ENCODE measurements at regions not wholly inside any gene's neighbourhood (a gene's known extent, or its start where the extent isn't known, plus 50 kb on each side); places are given as distances from the start of the nearest gene placed in this dataset.
"Not testable (repeated sequence)": the region's sequence is repeated elsewhere in the genome, so short reads cannot be mapped to it uniquely, and the experiment has no call there.

DNA sequence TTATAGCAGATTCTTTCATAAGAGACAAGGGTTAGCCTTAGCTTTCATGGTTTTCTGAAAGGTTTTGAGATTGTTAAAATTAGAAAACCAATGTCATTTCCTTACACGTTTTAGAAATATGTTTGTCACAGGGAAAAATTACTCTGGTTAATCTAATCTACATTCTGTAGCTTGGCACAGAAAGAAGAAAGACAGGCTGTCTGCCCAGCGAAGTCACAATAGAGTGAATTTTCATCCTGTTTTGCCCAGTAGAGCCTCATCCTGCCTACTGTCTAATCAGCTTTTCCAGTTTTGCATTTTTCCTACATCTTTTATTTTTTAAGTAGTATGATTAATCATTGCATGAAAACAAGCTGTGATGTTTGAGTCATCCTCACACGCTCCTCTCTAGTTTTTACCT is 688.8 kb downstream of the MTRR start:
- Mint-ChIP-seq H3K36me3 (ENCODE audit: insufficient read depth) (no peaks in the 10 kb centered on the region), H3K4me3 (no peak overlapping the region), H3K4me1 (no peaks in the 10 kb centered on the region), H3K27me3 (no peaks in the 10 kb centered on the region), H3K27ac (ENCODE audit: low read depth) (no peak overlapping the region), H3K9me3 (peaks cover 26% of the 10 kb centered on the region)
- ATAC-seq (replicated peaks; ENCODE audit: extremely low read depth, poor library complexity, severe bottlenecking): no peak
- DNase-seq (ENCODE audit: low spot score in 2 of 2): no peak

DNA sequence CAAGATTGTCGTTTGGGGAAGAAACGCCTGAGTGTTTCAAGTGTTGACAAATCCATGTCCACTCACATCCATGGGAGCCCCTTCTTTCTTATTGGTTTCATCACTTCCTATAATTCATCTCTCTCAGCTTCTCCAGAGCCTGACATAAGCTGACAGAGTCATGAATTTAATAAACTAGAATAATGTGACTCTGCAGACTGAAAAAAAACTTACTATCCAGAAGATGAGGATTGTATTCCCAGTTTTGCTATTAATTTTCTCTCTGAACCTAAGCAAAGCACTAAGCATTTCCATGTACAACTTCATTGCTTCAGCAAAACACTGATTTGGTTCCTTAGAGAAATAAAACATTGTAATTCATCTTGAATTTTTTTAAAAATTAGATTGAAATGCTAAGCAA is 691.8 kb downstream of the MTRR start:
- DNase-seq (ENCODE audit: low spot score in 2 of 2) (no peak), ATAC-seq (replicated peaks; ENCODE audit: extremely low read depth, poor library complexity, severe bottlenecking) (no peak)
- Mint-ChIP-seq H3K27ac (ENCODE audit: low read depth) (no peak overlapping the region), H3K4me1 (no peaks in the 10 kb centered on the region), H3K27me3 (no peaks in the 10 kb centered on the region), H3K9me3 (peaks cover 17% of the 10 kb centered on the region), H3K36me3 (ENCODE audit: insufficient read depth) (no peaks in the 10 kb centered on the region), H3K4me3 (no peak overlapping the region)

DNA sequence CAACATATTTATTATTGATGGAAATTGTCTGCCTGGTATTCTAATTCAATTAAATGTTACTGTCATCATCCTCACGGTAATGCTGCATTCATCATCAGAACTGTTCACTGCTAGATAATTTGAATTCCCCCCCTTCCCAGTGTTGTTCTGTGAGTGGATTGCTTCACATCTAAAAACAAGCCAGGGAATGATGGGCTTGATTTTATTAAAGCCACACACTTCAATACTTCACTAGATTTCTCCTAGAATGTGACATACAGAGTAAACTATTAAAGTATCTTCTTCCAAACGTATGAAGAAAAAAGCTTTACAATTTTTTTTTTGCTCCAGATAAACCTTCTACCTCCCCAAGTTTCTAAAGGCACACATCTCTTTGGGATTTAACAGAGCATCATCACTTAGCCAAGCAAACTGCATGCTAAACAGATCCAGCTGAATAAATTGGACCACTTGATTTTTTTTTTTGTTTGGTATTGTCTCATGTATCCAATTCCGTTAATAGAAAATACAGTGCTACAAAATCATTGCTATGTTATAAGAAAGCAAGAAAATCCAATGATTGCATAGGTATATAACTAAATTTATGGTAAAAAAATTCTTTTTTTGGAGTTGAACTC is 692.4 kb downstream of the MTRR start:
- Mint-ChIP-seq H3K36me3 (ENCODE audit: insufficient read depth) (no peaks in the 10 kb centered on the region), H3K4me3 (no peak overlapping the region), H3K9me3 (peaks cover 14% of the 10 kb centered on the region), H3K27ac (ENCODE audit: low read depth) (no peak overlapping the region), H3K4me1 (no peaks in the 10 kb centered on the region), H3K27me3 (no peaks in the 10 kb centered on the region)
- DNase-seq (ENCODE audit: low spot score in 2 of 2) (no peak), ATAC-seq (replicated peaks; ENCODE audit: extremely low read depth, poor library complexity, severe bottlenecking) (no peak)

DNA sequence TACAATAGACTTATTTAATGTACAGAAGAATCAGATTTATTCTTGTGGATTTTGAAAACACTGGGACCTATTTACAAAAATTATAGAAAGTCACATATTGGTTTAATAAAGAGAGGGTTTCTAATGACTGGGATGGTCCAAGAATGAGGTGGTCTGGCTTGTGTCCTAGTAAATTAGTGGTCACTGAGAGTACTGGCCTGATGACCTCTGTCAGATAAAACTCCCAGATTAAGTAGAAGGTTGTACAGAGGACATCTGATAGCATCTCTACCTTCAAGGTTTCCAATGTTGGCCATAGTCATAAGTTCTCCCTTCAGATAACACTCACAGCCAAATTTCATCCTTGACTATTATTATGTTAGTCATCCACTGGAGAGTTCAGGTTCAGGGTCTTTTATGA is 692.9 kb downstream of the MTRR start:
- peaks cover 14% of the 10 kb centered on the region for H3K9me3 Mint-ChIP-seq
- DNase-seq (ENCODE audit: low spot score in 2 of 2): no peak
- no peak overlapping the region for H3K27ac Mint-ChIP-seq (ENCODE audit: low read depth)
- no peaks in the 10 kb centered on the region for H3K27me3 Mint-ChIP-seq
- no peak for ATAC-seq (replicated peaks; ENCODE audit: extremely low read depth, poor library complexity, severe bottlenecking)
- H3K4me3 Mint-ChIP-seq: no peak overlapping the region
- no peaks in the 10 kb centered on the region for H3K36me3 Mint-ChIP-seq (ENCODE audit: insufficient read depth)
- no peaks in the 10 kb centered on the region for H3K4me1 Mint-ChIP-seq

DNA sequence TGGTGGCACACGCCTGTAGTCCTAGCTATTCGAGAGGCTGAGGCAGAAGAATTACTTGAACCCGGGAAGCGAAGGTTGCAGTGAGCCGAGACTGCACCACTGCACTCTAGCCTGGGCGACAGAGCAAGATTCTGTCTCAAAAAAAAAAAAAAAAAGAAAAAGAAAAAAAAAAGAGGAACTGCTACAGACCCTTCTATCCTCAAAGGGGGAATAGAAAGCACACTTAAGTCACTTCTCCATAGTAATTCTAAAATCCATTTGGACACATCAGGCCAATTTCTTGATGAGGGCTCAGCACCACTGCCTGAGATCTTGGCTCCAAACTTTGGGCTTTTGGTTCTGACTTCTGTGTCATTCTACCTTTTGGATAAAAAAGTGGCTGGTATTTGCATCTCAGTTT is 694.6 kb downstream of the MTRR start:
- ATAC-seq (replicated peaks; ENCODE audit: extremely low read depth, poor library complexity, severe bottlenecking); H3K27ac Mint-ChIP-seq (ENCODE audit: low read depth); H3K4me3 Mint-ChIP-seq; H3K27me3 Mint-ChIP-seq; H3K4me1 Mint-ChIP-seq; H3K36me3 Mint-ChIP-seq (ENCODE audit: insufficient read depth); DNase-seq (ENCODE audit: low spot score in 2 of 2): not testable (repeated sequence)
- peaks cover 14% of the 10 kb centered on the region for H3K9me3 Mint-ChIP-seq

DNA sequence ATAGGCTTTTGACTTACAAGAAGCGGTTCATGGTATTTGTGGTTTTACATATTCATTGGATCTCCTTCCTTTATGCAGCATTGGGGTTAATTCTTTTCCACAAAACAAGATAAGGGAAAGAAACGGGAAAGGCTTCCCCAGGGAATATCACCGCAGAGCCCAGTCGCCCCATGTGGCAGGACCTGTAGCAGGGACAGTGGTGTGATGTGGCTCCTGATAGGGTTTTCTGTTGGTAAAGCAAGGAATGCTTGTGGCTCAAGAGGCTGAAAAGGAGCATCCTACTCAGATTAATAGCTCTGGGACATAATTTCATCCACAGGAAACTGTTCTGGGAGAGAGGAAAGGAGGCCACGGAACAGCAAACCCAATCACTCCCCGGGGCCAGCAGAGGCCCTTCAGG is 699.9 kb downstream of the MTRR start:
- Mint-ChIP-seq H3K27me3 (no peaks in the 10 kb centered on the region), H3K9me3 (peaks cover 11% of the 10 kb centered on the region), H3K27ac (ENCODE audit: low read depth) (no peak overlapping the region), H3K4me1 (no peaks in the 10 kb centered on the region), H3K36me3 (ENCODE audit: insufficient read depth) (no peaks in the 10 kb centered on the region), H3K4me3 (no peak overlapping the region)
- DNase-seq (ENCODE audit: low spot score in 2 of 2): no peak
- ATAC-seq (replicated peaks; ENCODE audit: extremely low read depth, poor library complexity, severe bottlenecking): no peak

DNA sequence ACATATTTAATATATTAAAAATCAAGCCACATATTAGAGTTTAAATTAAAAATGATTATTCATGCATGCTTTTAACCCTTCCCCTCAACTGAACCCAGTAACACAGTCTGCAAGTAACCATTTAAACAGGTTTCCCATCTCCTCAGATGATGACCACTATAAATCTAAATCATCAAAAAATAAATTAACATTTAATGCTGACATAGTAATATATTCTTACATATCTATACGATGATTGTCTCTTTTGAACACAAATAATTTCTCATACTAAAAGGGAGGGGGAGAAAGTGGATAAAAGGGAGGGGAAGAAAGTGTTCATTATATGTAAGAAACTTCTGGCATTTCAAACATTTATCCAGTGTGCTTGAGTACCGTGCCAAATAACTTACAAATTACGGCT is 701.6 kb downstream of the MTRR start:
- Mint-ChIP-seq H3K36me3 (ENCODE audit: insufficient read depth) (no peaks in the 10 kb centered on the region), H3K4me1 (no peaks in the 10 kb centered on the region), H3K4me3 (no peak overlapping the region), H3K9me3 (peaks cover 15% of the 10 kb centered on the region), H3K27ac (ENCODE audit: low read depth) (no peak overlapping the region), H3K27me3 (no peaks in the 10 kb centered on the region)
- DNase-seq (ENCODE audit: low spot score in 2 of 2) (no peak), ATAC-seq (replicated peaks; ENCODE audit: extremely low read depth, poor library complexity, severe bottlenecking) (no peak)

GRCh38 chr5:8576178-8576577 is 707.2 kb downstream of the MTRR start:
- no peak for ATAC-seq (replicated peaks; ENCODE audit: extremely low read depth, poor library complexity, severe bottlenecking)
- H3K4me1 Mint-ChIP-seq: no peaks in the 10 kb centered on the region
- no peak overlapping the region for H3K4me3 Mint-ChIP-seq
- H3K27ac Mint-ChIP-seq (ENCODE audit: low read depth): no peak overlapping the region
- H3K36me3 Mint-ChIP-seq (ENCODE audit: insufficient read depth): no peaks in the 10 kb centered on the region
- no peaks in the 10 kb centered on the region for H3K27me3 Mint-ChIP-seq
- peaks cover 38% of the 10 kb centered on the region for H3K9me3 Mint-ChIP-seq
- no peak for DNase-seq (ENCODE audit: low spot score in 2 of 2)

DNA sequence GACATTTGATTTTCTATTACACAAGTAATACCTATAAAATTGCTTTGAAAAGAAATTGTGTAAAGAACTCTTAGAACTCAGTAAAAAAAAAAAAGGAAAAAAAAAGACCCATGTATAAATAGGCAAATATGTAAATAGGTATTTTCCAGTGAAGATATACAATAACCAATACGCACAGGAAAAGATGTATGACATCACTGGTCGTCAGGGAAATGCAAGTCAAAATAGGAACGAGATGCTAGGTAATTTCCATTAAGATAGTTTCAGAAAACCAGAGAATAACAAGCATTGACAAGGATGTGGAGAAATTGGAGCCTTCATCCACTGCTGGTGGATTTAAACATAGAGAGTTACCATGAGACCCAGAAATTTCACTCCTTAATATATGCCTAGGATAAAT is 708.8 kb downstream of the MTRR start:
- Mint-ChIP-seq H3K9me3 (peaks cover 50% of the 10 kb centered on the region), H3K4me1 (no peaks in the 10 kb centered on the region), H3K27ac (ENCODE audit: low read depth) (no peak overlapping the region), H3K36me3 (ENCODE audit: insufficient read depth) (no peaks in the 10 kb centered on the region), H3K27me3 (no peaks in the 10 kb centered on the region), H3K4me3 (no peak overlapping the region)
- DNase-seq (ENCODE audit: low spot score in 2 of 2) (no peak), ATAC-seq (replicated peaks; ENCODE audit: extremely low read depth, poor library complexity, severe bottlenecking) (no peak)

DNA sequence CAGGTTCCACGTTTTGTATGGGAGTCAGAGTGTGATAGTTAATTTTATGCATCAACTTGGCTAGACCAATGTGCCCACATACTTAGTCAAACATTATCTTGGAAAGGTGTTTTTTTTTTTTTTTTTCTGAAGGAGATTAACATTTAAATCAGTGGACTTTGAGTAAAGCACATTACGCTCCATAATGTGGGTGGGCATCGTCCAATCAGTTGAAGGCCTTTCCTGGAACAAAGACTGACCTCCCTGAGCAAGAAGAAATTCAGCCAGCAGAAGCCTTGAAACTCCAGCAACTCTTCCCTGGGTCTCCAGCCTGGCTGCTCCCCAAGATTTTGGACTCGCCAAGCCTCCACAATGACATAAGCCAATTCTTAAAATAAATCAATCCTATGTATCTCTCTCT is 711.4 kb downstream of the MTRR start:
- Mint-ChIP-seq H3K9me3 (peaks cover 37% of the 10 kb centered on the region), H3K27ac (ENCODE audit: low read depth) (no peak overlapping the region), H3K36me3 (ENCODE audit: insufficient read depth) (no peaks in the 10 kb centered on the region), H3K4me3 (no peak overlapping the region), H3K4me1 (no peaks in the 10 kb centered on the region), H3K27me3 (no peaks in the 10 kb centered on the region)
- DNase-seq (ENCODE audit: low spot score in 2 of 2) (no peak), ATAC-seq (replicated peaks; ENCODE audit: extremely low read depth, poor library complexity, severe bottlenecking) (no peak)

DNA sequence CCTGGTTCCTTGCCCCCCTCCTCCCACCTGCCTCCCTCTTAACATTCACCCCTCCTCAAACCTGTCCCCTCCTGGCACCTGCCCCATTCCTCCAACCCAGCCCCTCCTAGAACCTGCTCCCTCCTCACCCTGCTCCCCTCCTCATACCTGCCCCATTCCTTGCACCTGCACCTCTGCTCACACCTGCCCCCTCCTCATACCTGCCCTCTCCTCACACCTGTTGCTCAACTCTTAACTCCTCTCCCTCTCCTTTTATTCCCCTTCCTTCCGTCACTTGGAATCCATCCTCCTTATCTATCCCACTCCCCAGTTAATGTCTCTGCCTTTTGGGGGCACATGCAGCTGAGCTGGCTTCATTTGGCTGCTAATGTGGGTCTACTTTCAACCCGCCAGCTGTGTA is 712.1 kb downstream of the MTRR start:
- DNase-seq (ENCODE audit: low spot score in 2 of 2) (no peak), ATAC-seq (replicated peaks; ENCODE audit: extremely low read depth, poor library complexity, severe bottlenecking) (no peak)
- H3K9me3 Mint-ChIP-seq: peaks cover 31% of the 10 kb centered on the region
- no peak overlapping the region for H3K27ac Mint-ChIP-seq (ENCODE audit: low read depth)
- no peaks in the 10 kb centered on the region for H3K36me3 Mint-ChIP-seq (ENCODE audit: insufficient read depth)
- H3K4me3 Mint-ChIP-seq: no peak overlapping the region
- H3K4me1 Mint-ChIP-seq: no peaks in the 10 kb centered on the region
- H3K27me3 Mint-ChIP-seq: no peaks in the 10 kb centered on the region

DNA sequence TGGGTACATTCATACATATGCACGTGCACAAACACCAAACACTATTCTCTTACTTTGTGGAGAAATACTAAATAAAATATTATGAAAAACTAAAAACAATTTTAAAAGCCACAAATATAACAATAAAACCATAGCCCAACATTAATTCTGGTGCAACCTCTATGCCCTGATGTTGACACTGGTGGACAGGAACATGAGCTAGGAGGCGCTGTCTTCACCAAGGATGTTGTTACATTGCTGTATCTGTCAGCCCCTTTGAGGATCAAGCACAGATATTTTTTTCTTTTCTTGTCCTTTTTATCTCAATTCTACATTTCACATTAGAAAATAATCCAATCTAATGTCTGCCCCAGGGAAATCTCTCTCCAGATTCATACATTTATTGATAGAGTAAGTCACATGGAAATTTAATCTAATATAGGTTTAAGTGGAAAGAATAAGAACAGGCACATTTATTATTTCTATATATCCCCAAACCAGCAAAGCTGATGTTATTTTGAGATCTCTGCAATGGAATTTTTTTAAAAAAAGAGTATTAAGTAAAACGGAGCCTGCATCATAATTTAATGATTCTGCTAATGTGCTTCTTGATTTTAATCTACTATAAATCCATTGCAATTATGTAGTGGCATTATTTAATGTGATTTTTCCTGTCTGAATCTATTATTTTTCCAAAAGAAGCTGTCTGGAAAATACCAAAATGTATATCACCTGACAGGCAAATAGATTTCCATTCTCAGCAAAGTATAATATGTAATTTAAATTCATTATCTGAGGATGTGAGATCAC is 716.5 kb downstream of the MTRR start:
- ATAC-seq (replicated peaks; ENCODE audit: extremely low read depth, poor library complexity, severe bottlenecking) (no peak), DNase-seq (ENCODE audit: low spot score in 2 of 2) (no peak)
- Mint-ChIP-seq H3K36me3 (ENCODE audit: insufficient read depth) (no peaks in the 10 kb centered on the region), H3K9me3 (peaks cover 26% of the 10 kb centered on the region), H3K4me1 (no peaks in the 10 kb centered on the region), H3K4me3 (no peak overlapping the region), H3K27ac (ENCODE audit: low read depth) (no peak overlapping the region), H3K27me3 (no peaks in the 10 kb centered on the region)

- Mint-ChIP-seq H3K4me1 (no peaks in the 10 kb centered on the region), H3K4me3 (no peak overlapping the region), H3K27ac (ENCODE audit: low read depth) (no peak overlapping the region)
Observed at GRCh38 chr5:8590959-8591358, 722.0 kb downstream of the MTRR start.

More at GRCh38 chr5:8590959-8591358, 722.0 kb downstream of the MTRR start:
- DNase-seq (ENCODE audit: low spot score in 2 of 2) (no peak), ATAC-seq (replicated peaks; ENCODE audit: extremely low read depth, poor library complexity, severe bottlenecking) (no peak)
- Mint-ChIP-seq H3K36me3 (ENCODE audit: insufficient read depth) (no peaks in the 10 kb centered on the region), H3K9me3 (peaks cover 10% of the 10 kb centered on the region), H3K27me3 (no peaks in the 10 kb centered on the region)
